Mammary epithelial cell (primary cell): ENCODE measurements at regions not wholly inside any gene's neighbourhood (a gene's known extent, or its start where the extent isn't known, plus 50 kb on each side); places are given as distances from the start of the nearest gene placed in this dataset.

Source experiments
- CTCF ChIP-seq, 2 donors: IDR thresholded peaks in 1 of 2; conservative IDR thresholded peaks in 1 of 2; 2 replicates each; pipeline ENCODE4 v1.5.1; 2011 to 2012; ENCODE audit warnings: inconsistent platforms in 2 of 2, low read length in 2 of 2, mild to moderate bottlenecking in 2 of 2, control low read depth in 1 of 2, low read depth in 1 of 2; ENCODE audit not compliant: insufficient read depth in 1 of 2; ENCODE audit errors: extremely low read depth in 1 of 2
- EZH2 ChIP-seq: IDR thresholded peaks from 2 replicates; pipeline ENCODE4 v1.6.1; 2012; ENCODE audit warnings: low read length, inconsistent platforms, borderline replicate concordance

GRCh38 chr21:16740511-16740910 lies 772.3 kb upstream of the CXADR start:
- TF ChIP-seq CTCF (conservative IDR thresholded peaks at IDR 0.05 in 1 of 2, IDR thresholded peaks at IDR 0.05 in 1 of 2; ENCODE audit: extremely low read depth in 1 of 2, insufficient read depth in 1 of 2, low read depth in 1 of 2, low read length in 2 of 2) = no peak
- TF ChIP-seq EZH2 = no peak
